Colonic mucosa (tissue), 4 donors: ENCODE measurements at regions not wholly inside any gene's neighbourhood (a gene's known extent, or its start where the extent isn't known, plus 50 kb on each side); places are given as distances from the start of the nearest gene placed in this dataset.

Experiments
- DNase-seq: peaks from one replicate; pipeline ENCODE4 v3.0.0-alpha.2; 2020
- H3K27ac ChIP-seq: fragments of 200-600 bp; one replicate; pipeline ENCODE4 v1.8.0; 2021
- H3K27me3 ChIP-seq: fragments of 200-600 bp; one replicate; pipeline ENCODE4 v1.8.0; 2021
- H3K36me3 ChIP-seq: fragments of 200-600 bp; one replicate; pipeline ENCODE4 v1.8.0; 2021
- H3K4me1 ChIP-seq: fragments of 200-600 bp; one replicate; pipeline ENCODE4 v1.8.0; 2021; ENCODE audit warnings: mild to moderate bottlenecking
- H3K4me3 ChIP-seq: fragments of 200-600 bp; one replicate; pipeline ENCODE4 v1.8.0; 2021
- H3K9ac ChIP-seq, 2 donors: one replicate each; pipeline ENCODE4 v1.7.0; 2013; ENCODE audit warnings: control low read depth in 2 of 2, low read depth in 2 of 2, low read length in 2 of 2
- H3K9me3 ChIP-seq: fragments of 200-600 bp; one replicate; pipeline ENCODE4 v1.8.0; 2021
- intact Hi-C: fragments of 100-400 bp; cut with DNase I; formaldehyde crosslinking; loops from one replicate; pipeline ENCODE4 v1.14.1; 2022
- TF ChIP-seq, protein P1 (sequence below): fragments of 200-600 bp; IDR thresholded peaks from one replicate; pipeline ENCODE4 v1.8.0; 2022; ENCODE audit warnings: antibody characterized with exemption, mild to moderate bottlenecking
- donor health status: healthy.
- donor health status: DM: no; HTN: no; CAD: no.
- donor health status: DM: no; HTN: no; CAD: no.

- DNase-seq: no peak
- Histone ChIP-seq H3K4me1 (no peaks in the 10 kb centered on the region), H3K36me3 (no peaks in the 10 kb centered on the region), H3K27ac (no peak overlapping the region), H3K9me3 (no peaks in the 10 kb centered on the region), H3K4me3 (no peak overlapping the region), H3K27me3 (no peaks in the 10 kb centered on the region), H3K9ac (no peak overlapping the region)
- intact Hi-C loops: no loop called here
- TF ChIP-seq, protein P1, sequence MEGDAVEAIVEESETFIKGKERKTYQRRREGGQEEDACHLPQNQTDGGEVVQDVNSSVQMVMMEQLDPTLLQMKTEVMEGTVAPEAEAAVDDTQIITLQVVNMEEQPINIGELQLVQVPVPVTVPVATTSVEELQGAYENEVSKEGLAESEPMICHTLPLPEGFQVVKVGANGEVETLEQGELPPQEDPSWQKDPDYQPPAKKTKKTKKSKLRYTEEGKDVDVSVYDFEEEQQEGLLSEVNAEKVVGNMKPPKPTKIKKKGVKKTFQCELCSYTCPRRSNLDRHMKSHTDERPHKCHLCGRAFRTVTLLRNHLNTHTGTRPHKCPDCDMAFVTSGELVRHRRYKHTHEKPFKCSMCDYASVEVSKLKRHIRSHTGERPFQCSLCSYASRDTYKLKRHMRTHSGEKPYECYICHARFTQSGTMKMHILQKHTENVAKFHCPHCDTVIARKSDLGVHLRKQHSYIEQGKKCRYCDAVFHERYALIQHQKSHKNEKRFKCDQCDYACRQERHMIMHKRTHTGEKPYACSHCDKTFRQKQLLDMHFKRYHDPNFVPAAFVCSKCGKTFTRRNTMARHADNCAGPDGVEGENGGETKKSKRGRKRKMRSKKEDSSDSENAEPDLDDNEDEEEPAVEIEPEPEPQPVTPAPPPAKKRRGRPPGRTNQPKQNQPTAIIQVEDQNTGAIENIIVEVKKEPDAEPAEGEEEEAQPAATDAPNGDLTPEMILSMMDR: no peak
Measured at GRCh38 chr20:39758876-39759275, 796.7 kb downstream of the DHX35 start.

GRCh38 chr20:39756828-39757227 lies 794.7 kb downstream of the DHX35 start:
- DNase-seq: no peak
- Histone ChIP-seq H3K4me1 (no peaks in the 10 kb centered on the region), H3K27ac (no peak overlapping the region), H3K4me3 (no peak overlapping the region), H3K9ac (no peak overlapping the region), H3K9me3 (no peaks in the 10 kb centered on the region), H3K36me3 (no peaks in the 10 kb centered on the region), H3K27me3 (no peaks in the 10 kb centered on the region)
- TF ChIP-seq, protein P1: no peak
- intact Hi-C loops: no loop called here

- Histone ChIP-seq H3K9ac (no peak overlapping the region), H3K9me3 (no peaks in the 10 kb centered on the region), H3K36me3 (no peaks in the 10 kb centered on the region), H3K4me3 (no peak overlapping the region), H3K27ac (no peak overlapping the region), H3K27me3 (no peaks in the 10 kb centered on the region), H3K4me1 (no peaks in the 10 kb centered on the region)
- DNase-seq: no peak
- intact Hi-C loops: no loop called here
- TF ChIP-seq, protein P1: no peak
Measured at GRCh38 chr20:39756369-39756768, 794.2 kb downstream of the DHX35 start.

DNA sequence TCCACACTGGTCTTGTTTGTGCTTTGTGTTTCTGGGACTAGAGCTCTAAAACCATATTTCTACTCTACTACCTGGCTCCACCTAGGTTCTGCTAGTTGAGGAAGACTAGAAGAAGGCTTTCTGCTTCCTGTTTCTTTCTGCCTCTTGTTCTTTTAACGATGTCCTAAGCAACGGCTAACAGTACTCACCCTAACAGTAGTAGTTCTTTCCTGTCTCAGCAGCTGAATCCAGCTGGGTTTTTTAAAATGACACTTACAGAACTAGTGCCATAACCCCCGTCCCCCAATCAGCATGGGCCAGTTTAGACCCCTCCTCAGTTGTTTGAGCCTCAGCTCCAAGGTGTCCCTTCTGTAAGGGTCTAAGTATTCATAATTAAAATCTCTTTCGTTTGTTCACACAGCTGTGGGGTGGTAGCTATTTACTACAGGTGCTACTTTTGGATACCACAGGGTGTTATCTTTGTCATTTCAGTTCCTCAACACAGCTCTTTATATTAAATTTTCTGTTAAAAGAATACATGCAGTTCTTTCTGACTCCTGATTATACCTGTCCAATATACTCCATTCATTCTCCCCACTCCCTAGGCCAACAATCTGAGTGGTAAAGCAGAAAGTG lies 790.2 kb downstream of the DHX35 start:
- intact Hi-C loops: no loop called here
- DNase-seq: no peak
- H3K9me3 ChIP-seq: no peaks in the 10 kb centered on the region
- no peak overlapping the region for H3K4me3 ChIP-seq
- no peak overlapping the region for H3K9ac ChIP-seq
- no peaks in the 10 kb centered on the region for H3K36me3 ChIP-seq
- TF ChIP-seq, protein P1: no peak
- H3K4me1 ChIP-seq: no peaks in the 10 kb centered on the region
- no peak overlapping the region for H3K27ac ChIP-seq
- no peaks in the 10 kb centered on the region for H3K27me3 ChIP-seq

- TF ChIP-seq, protein P1: no peak
- intact Hi-C loops: no loop called here
- H3K4me3 ChIP-seq: no peak overlapping the region
Measured at GRCh38 chr20:39751557-39752137, 789.5 kb downstream of the DHX35 start.

More at GRCh38 chr20:39751557-39752137, 789.5 kb downstream of the DHX35 start:
- Histone ChIP-seq H3K27me3 (no peaks in the 10 kb centered on the region), H3K27ac (no peak overlapping the region), H3K9me3 (no peaks in the 10 kb centered on the region), H3K9ac (no peak overlapping the region), H3K36me3 (no peaks in the 10 kb centered on the region), H3K4me1 (no peaks in the 10 kb centered on the region)
- no peak for DNase-seq
